ENCODE measurements at regions not wholly inside any gene's neighbourhood (a gene's known extent, or its start where the extent isn't known, plus 50 kb on each side); places are given as distances from the start of the nearest gene placed in this dataset.

- Mint-ChIP-seq H3K27ac (ENCODE audit: unreplicated experiment) (no peak overlapping the region), H3K36me3 (ENCODE audit: insufficient read depth, unreplicated experiment) (no peaks in the 10 kb centered on the region)
- CTCF ChIA-PET = no interaction called here
These were observed 699.7 kb downstream of the DOK5 start for GRCh38 chr20:55175081-55175480.

GRCh38 chr20:55174635-55175034 lies 699.2 kb downstream of the DOK5 start:
- no peaks in the 10 kb centered on the region for H3K27me3 ChIP-seq (replicated peaks; ENCODE audit: control insufficient read depth, insufficient read depth, low read length)
- TF ChIP-seq CTCF (IDR thresholded peaks at IDR 0.05; ENCODE audit: insufficient read depth in 1 of 2, low read depth in 1 of 2, low read length in 1 of 2, severe bottlenecking in 1 of 2, unreplicated experiment in 1 of 2) = no peak
- H3K36me3 ChIP-seq (ENCODE audit: control insufficient read depth, insufficient read depth, low read length) = no peaks in the 10 kb centered on the region
- intact Hi-C loops (cut with micrococcal nuclease; ENCODE audit: unreplicated experiment) = no loop called here
- CTCF ChIA-PET = no interaction called here
- H3K27me3 Mint-ChIP-seq (ENCODE audit: insufficient read depth, unreplicated experiment) = no peaks in the 10 kb centered on the region
- no peak overlapping the region for H3K4me3 Mint-ChIP-seq (ENCODE audit: unreplicated experiment)
- no peaks in the 10 kb centered on the region for H3K9me3 ChIP-seq
- POLR2A ChIA-PET = no interaction called here
- no peaks in the 10 kb centered on the region for H3K9me3 Mint-ChIP-seq (ENCODE audit: unreplicated experiment)
- no peaks in the 10 kb centered on the region for H3K4me1 Mint-ChIP-seq (ENCODE audit: low read depth, unreplicated experiment)
- no peaks in the 10 kb centered on the region for H3K36me3 Mint-ChIP-seq (ENCODE audit: insufficient read depth, unreplicated experiment)
- no peak overlapping the region for H3K4me3 ChIP-seq (ENCODE audit: low read depth, low read length)
- BruUV-seq (replicated peaks) = no TSS peak
- no peaks in the 10 kb centered on the region for H3K4me1 ChIP-seq
- DNase-seq = no peak
- no peak overlapping the region for H3K27ac Mint-ChIP-seq (ENCODE audit: unreplicated experiment)

More at GRCh38 chr20:55175081-55175480, 699.7 kb downstream of the DOK5 start:
- intact Hi-C loops (cut with micrococcal nuclease; ENCODE audit: unreplicated experiment) = no loop called here
- POLR2A ChIA-PET = no interaction called here
- Mint-ChIP-seq H3K4me3 (ENCODE audit: unreplicated experiment) (no peak overlapping the region), H3K9me3 (ENCODE audit: unreplicated experiment) (no peaks in the 10 kb centered on the region), H3K27me3 (ENCODE audit: insufficient read depth, unreplicated experiment) (no peaks in the 10 kb centered on the region), H3K4me1 (ENCODE audit: low read depth, unreplicated experiment) (no peaks in the 10 kb centered on the region)
- no peaks in the 10 kb centered on the region for H3K27me3 ChIP-seq (replicated peaks; ENCODE audit: control insufficient read depth, insufficient read depth, low read length)
- TF ChIP-seq CTCF (IDR thresholded peaks at IDR 0.05; ENCODE audit: insufficient read depth in 1 of 2, low read depth in 1 of 2, low read length in 1 of 2, severe bottlenecking in 1 of 2, unreplicated experiment in 1 of 2) = no peak
- no peaks in the 10 kb centered on the region for H3K36me3 ChIP-seq (ENCODE audit: control insufficient read depth, insufficient read depth, low read length)
- no peak for DNase-seq
- no TSS peak for BruUV-seq (replicated peaks)
- no peaks in the 10 kb centered on the region for H3K4me1 ChIP-seq
- no peaks in the 10 kb centered on the region for H3K9me3 ChIP-seq
- no peak overlapping the region for H3K4me3 ChIP-seq (ENCODE audit: low read depth, low read length)

DNA sequence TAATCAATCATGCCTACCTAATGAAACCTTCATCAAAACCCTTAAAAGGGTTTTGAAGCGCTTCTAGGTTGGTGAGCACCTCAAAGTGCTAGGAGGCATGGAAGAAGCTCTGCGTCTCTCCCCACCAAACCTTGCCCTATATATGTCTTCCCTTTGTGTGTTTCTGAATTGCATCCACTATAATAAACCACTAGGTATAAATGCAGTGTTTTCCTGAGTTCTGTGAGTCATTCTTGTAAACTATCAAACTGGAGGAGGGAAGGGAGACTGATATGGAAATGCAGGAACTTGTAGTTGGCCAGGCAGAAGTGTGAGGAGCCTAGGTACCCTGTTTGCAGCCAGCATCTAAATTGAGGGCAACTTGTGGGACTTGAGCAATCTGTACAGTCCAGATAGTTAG lies 698.8 kb downstream of the DOK5 start:
- no TSS peak for BruUV-seq (replicated peaks)
- no peaks in the 10 kb centered on the region for H3K9me3 Mint-ChIP-seq (ENCODE audit: unreplicated experiment)
- no peaks in the 10 kb centered on the region for H3K4me1 ChIP-seq
- no peak overlapping the region for H3K4me3 Mint-ChIP-seq (ENCODE audit: unreplicated experiment)
- H3K36me3 Mint-ChIP-seq (ENCODE audit: insufficient read depth, unreplicated experiment) = no peaks in the 10 kb centered on the region
- H3K27ac Mint-ChIP-seq (ENCODE audit: unreplicated experiment) = no peak overlapping the region
- no peak overlapping the region for H3K4me3 ChIP-seq (ENCODE audit: low read depth, low read length)
- no peaks in the 10 kb centered on the region for H3K27me3 ChIP-seq (replicated peaks; ENCODE audit: control insufficient read depth, insufficient read depth, low read length)
- ChIA-PET CTCF (no interaction called here), POLR2A (no interaction called here)
- intact Hi-C loops (cut with micrococcal nuclease; ENCODE audit: unreplicated experiment) = no loop called here
- H3K4me1 Mint-ChIP-seq (ENCODE audit: low read depth, unreplicated experiment) = no peaks in the 10 kb centered on the region
- H3K9me3 ChIP-seq = no peaks in the 10 kb centered on the region
- DNase-seq = no peak
- TF ChIP-seq CTCF (IDR thresholded peaks at IDR 0.05; ENCODE audit: insufficient read depth in 1 of 2, low read depth in 1 of 2, low read length in 1 of 2, severe bottlenecking in 1 of 2, unreplicated experiment in 1 of 2) = no peak
- H3K36me3 ChIP-seq (ENCODE audit: control insufficient read depth, insufficient read depth, low read length) = no peaks in the 10 kb centered on the region
- H3K27me3 Mint-ChIP-seq (ENCODE audit: insufficient read depth, unreplicated experiment) = no peaks in the 10 kb centered on the region

All from Caco-2 (cell line).